ENCODE measurements at regions not wholly inside any gene's neighbourhood (a gene's known extent, or its start where the extent isn't known, plus 50 kb on each side); places are given as distances from the start of the nearest gene placed in this dataset.

- TF ChIP-seq STAT5B (CRISPR knock-in tag; IDR thresholded peaks at IDR 0.05): no peak
- no peak for TF ChIP-seq CBX3 (IDR thresholded peaks at IDR 0.05; ENCODE audit: borderline replicate concordance in 1 of 2, low read length in 2 of 2)
Measured at GRCh38 chr21:17947531-17947930, 128.4 kb upstream of the C21orf91 start (continued).

DNA sequence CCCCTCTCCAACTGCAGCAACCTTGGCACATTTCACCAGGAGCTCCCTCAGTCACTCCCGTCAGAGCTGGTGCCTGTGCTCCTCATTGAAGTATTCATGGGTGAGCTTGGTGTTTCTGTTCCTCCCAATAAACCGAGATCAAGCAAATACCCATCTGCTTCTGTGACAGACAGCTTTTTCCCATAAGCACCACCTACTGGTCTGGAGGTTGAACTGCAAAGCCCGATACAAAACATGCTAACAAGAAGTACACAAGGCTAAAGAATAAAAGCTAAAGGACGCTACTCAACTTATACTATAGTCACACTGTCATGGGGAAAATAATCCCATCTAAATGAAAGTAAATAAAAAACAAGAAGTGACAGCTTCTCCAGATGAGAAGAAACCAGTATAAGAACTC, 111.9 kb upstream of the C21orf91 start:
- no peak overlapping the region for H3K4me2 ChIP-seq (ENCODE audit: insufficient read depth, low read length)
- WGBS (ENCODE audit: insufficient coverage, low coverage, missing lambda C conversion rate): 0% methylated on average over 3 of the region's 4 CpGs
- H4K20me1 ChIP-seq (replicated peaks; ENCODE audit: control insufficient read depth, insufficient read depth, low read length): no peaks in the 10 kb centered on the region
- in situ Hi-C loops (cut with MboI): no loop called here
- H2AFZ ChIP-seq (ENCODE audit: low read depth, low read length): no peak overlapping the region
- FAIRE-seq (no peak), ATAC-seq (no peak), DNase-seq (ENCODE audit: extremely low read depth in 1 of 4, low spot score in 3 of 4) (peak in 2 of 4 experiments; percentile 6 to 14)
- no peak overlapping the region for H3K27ac ChIP-seq (ENCODE audit: extremely low read depth, low read depth, low read length)
- TF ChIP-seq, protein P1, sequence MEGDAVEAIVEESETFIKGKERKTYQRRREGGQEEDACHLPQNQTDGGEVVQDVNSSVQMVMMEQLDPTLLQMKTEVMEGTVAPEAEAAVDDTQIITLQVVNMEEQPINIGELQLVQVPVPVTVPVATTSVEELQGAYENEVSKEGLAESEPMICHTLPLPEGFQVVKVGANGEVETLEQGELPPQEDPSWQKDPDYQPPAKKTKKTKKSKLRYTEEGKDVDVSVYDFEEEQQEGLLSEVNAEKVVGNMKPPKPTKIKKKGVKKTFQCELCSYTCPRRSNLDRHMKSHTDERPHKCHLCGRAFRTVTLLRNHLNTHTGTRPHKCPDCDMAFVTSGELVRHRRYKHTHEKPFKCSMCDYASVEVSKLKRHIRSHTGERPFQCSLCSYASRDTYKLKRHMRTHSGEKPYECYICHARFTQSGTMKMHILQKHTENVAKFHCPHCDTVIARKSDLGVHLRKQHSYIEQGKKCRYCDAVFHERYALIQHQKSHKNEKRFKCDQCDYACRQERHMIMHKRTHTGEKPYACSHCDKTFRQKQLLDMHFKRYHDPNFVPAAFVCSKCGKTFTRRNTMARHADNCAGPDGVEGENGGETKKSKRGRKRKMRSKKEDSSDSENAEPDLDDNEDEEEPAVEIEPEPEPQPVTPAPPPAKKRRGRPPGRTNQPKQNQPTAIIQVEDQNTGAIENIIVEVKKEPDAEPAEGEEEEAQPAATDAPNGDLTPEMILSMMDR (IDR thresholded peaks at IDR 0.05 in 2 of 3, conservative IDR thresholded peaks at IDR 0.05 in 1 of 3; ENCODE audit: insufficient read depth in 2 of 3, low read depth in 1 of 3, low read length in 3 of 3): peak; percentile 8 to 40 (median 29); a peak in 3 of 6 replicates
- TF ChIP-seq, protein P2, sequence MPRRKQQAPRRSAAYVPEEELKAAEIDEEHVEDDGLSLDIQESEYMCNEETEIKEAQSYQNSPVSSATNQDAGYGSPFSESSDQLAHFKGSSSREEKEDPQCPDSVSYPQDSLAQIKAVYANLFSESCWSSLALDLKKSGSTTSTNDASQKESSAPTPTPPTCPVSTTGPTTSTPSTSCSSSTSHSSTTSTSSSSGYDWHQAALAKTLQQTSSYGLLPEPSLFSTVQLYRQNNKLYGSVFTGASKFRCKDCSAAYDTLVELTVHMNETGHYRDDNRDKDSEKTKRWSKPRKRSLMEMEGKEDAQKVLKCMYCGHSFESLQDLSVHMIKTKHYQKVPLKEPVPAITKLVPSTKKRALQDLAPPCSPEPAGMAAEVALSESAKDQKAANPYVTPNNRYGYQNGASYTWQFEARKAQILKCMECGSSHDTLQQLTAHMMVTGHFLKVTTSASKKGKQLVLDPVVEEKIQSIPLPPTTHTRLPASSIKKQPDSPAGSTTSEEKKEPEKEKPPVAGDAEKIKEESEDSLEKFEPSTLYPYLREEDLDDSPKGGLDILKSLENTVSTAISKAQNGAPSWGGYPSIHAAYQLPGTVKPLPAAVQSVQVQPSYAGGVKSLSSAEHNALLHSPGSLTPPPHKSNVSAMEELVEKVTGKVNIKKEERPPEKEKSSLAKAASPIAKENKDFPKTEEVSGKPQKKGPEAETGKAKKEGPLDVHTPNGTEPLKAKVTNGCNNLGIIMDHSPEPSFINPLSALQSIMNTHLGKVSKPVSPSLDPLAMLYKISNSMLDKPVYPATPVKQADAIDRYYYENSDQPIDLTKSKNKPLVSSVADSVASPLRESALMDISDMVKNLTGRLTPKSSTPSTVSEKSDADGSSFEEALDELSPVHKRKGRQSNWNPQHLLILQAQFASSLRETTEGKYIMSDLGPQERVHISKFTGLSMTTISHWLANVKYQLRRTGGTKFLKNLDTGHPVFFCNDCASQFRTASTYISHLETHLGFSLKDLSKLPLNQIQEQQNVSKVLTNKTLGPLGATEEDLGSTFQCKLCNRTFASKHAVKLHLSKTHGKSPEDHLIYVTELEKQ (CRISPR knock-in tag; IDR thresholded peaks at IDR 0.05): no peak
- no peaks in the 10 kb centered on the region for H3K9me3 ChIP-seq (replicated peaks; ENCODE audit: control insufficient read depth, insufficient read depth, low read depth, low read length)
- ChIA-PET POLR2A (no interaction called here), CTCF (ENCODE audit: low intra/inter-chr PET ratio) (no interaction called here)
- H3K36me3 ChIP-seq (ENCODE audit: control insufficient read depth, insufficient read depth, low read length): no peaks in the 10 kb centered on the region
- H3K79me2 ChIP-seq (ENCODE audit: control insufficient read depth, insufficient read depth, low read length): no peaks in the 10 kb centered on the region
- H3K4me1 ChIP-seq (replicated peaks in 1 of 2; ENCODE audit: control insufficient read depth in 2 of 2, insufficient read depth in 2 of 2, low read length in 2 of 2): no peaks in the 10 kb centered on the region
- no peaks in the 10 kb centered on the region for H3K27me3 ChIP-seq (ENCODE audit: control insufficient read depth in 2 of 2, insufficient read depth in 2 of 2, low read length in 2 of 2)
- intact Hi-C loops (cut with micrococcal nuclease): no loop called here
- H3K4me3 ChIP-seq: no peak overlapping the region
- H3K9me1 ChIP-seq (ENCODE audit: control insufficient read depth, insufficient read depth, low read length): no peaks in the 10 kb centered on the region
- BruUV-seq (replicated peaks): no TSS peak
- H3K9ac ChIP-seq (ENCODE audit: insufficient read depth in 1 of 2, low read depth in 2 of 2, low read length in 2 of 2): no peak overlapping the region
